SK-N-SH (cell line): ENCODE measurements at regions not wholly inside any gene's neighbourhood (a gene's known extent, or its start where the extent isn't known, plus 50 kb on each side); places are given as distances from the start of the nearest gene placed in this dataset.

Experiments
- CTCF ChIA-PET: fragments of 300-600, 350-600 bp; formaldehyde crosslinking; extraction: SDS; loops from one replicate; lab custom pipeline; 2021; lab: Yijun Ruan, JAX
- POLR2A ChIA-PET: fragments of 350-600 bp; sonication (Branson Sonifier 250); formaldehyde crosslinking; extraction: SDS; loops from one replicate; lab custom pipeline; 2020; ENCODE audit warnings: antibody characterized with exemption, inconsistent platforms; lab: Yijun Ruan, JAX
- DNase-seq: peaks from one replicate; pipeline ENCODE4 v3.0.0; 2012
- H2AFZ ChIP-seq: fragments of 200-600 bp; sonication (generic); 2 replicates; pipeline ENCODE4 v1.8.1; 2016; ENCODE audit warnings: antibody characterized with exemption, mild to moderate bottlenecking, low read depth
- H3F3A ChIP-seq: fragments of 200-600 bp; sonication (generic); replicated peaks from 2 replicates; pipeline ENCODE3; 2016; ENCODE audit warnings: antibody characterized with exemption, mild to moderate bottlenecking; ENCODE audit not compliant: insufficient read depth
- H3K27ac ChIP-seq, 2 experiments: fragments of 200-500 bp in 1 of 2; fragments of 200-600 bp in 1 of 2; sonication (Bioruptor generic) in 1 of 2; sonication (generic), shearing (Covaris generic) in 1 of 2; 2 replicates each; pipeline versions ENCODE4 v1.5.1 to v1.6.1; 2014 to 2016; ENCODE audit warnings: low read depth in 2 of 2, inconsistent platforms in 1 of 2, low read length in 1 of 2, mild to moderate bottlenecking in 1 of 2, mixed read lengths in 1 of 2
- H3K27me3 ChIP-seq: fragments of 200-600 bp; sonication (generic), shearing (Covaris generic); 2 replicates; pipeline ENCODE4 v1.6.1; 2016; ENCODE audit warnings: mixed run types; ENCODE audit not compliant: insufficient read depth
- H3K36me3 ChIP-seq, 2 experiments: fragments of 200-500 bp in 1 of 2; fragments of 200-600 bp in 1 of 2; sonication (Bioruptor generic) in 1 of 2; sonication (generic) in 1 of 2; replicated peaks in 1 of 2; 2 replicates each; pipeline versions ENCODE3 to v1.5.1; 2014 to 2016; ENCODE audit warnings: low read length in 1 of 2, mild to moderate bottlenecking in 1 of 2; ENCODE audit not compliant: insufficient read depth in 2 of 2, control insufficient read depth in 1 of 2
- H3K4me1 ChIP-seq, 2 experiments: fragments of 200-500 bp in 1 of 2; fragments of 200-600 bp in 1 of 2; sonication (Bioruptor generic) in 1 of 2; sonication (generic), shearing (Covaris generic) in 1 of 2; 2 replicates each; pipeline versions ENCODE4 v1.5.1 to v1.6.1; 2014 to 2016; ENCODE audit warnings: low read depth in 1 of 2, low read length in 1 of 2, mixed run types in 1 of 2; ENCODE audit not compliant: insufficient read depth in 2 of 2, control insufficient read depth in 1 of 2
- H3K4me2 ChIP-seq: fragments of 200-600 bp; sonication (generic), shearing (Covaris generic); 2 replicates; pipeline ENCODE4 v1.6.1; 2017; ENCODE audit warnings: mixed run types
- H3K4me3 ChIP-seq, 2 experiments: fragments of 200-500 bp in 1 of 2; fragments of 200-600 bp in 1 of 2; sonication (Bioruptor generic) in 1 of 2; sonication (generic), shearing (Covaris generic) in 1 of 2; 2 replicates each; pipeline versions ENCODE4 v1.5.1 to v1.8.1; 2014 to 2016; ENCODE audit warnings: low read depth in 2 of 2, inconsistent platforms in 1 of 2, low read length in 1 of 2, mild to moderate bottlenecking in 1 of 2, mixed read lengths in 1 of 2, moderate library complexity in 1 of 2
- H3K79me2 ChIP-seq: fragments of 200-600 bp; sonication (generic); 2 replicates; pipeline ENCODE4 v1.8.1; 2017; ENCODE audit warnings: mild to moderate bottlenecking; ENCODE audit not compliant: insufficient read depth
- H3K9ac ChIP-seq: fragments of 200-600 bp; sonication (generic); 2 replicates; pipeline ENCODE4 v1.6.1; 2017; ENCODE audit warnings: mixed run types
- H3K9me2 ChIP-seq: fragments of 200-600 bp; sonication (generic); 2 replicates; pipeline ENCODE4 v1.6.1; 2017; ENCODE audit warnings: mixed run types
- H3K9me3 ChIP-seq: fragments of 200-600 bp; sonication (generic); 2 replicates; pipeline ENCODE4 v1.6.1; 2017; ENCODE audit warnings: mixed run types, mild to moderate bottlenecking, moderate library complexity
- H4K20me1 ChIP-seq: fragments of 200-600 bp; sonication (generic); 2 replicates; pipeline ENCODE4 v1.6.1; 2017; ENCODE audit warnings: mild to moderate bottlenecking, mixed run types; ENCODE audit not compliant: insufficient read depth
- EZH2phosphoT487 ChIP-seq: fragments of 200-600 bp; sonication (generic); IDR thresholded peaks from 2 replicates; pipeline ENCODE4 v1.6.1; 2017; ENCODE audit warnings: low read depth, mixed run types, mild to moderate bottlenecking, antibody characterized with exemption, moderate library complexity, borderline replicate concordance
- FOSL2 ChIP-seq: IDR thresholded peaks from 2 replicates; pipeline ENCODE4 v1.4.0; 2012; ENCODE audit warnings: low read depth, mild to moderate bottlenecking, moderate library complexity, borderline replicate concordance
- FOXM1 ChIP-seq: IDR thresholded peaks from 2 replicates; pipeline ENCODE4 v1.4.0; 2012; ENCODE audit warnings: low read depth, mild to moderate bottlenecking
- GABPA ChIP-seq: IDR thresholded peaks from 2 replicates; pipeline ENCODE4 v1.4.0; 2012; ENCODE audit warnings: low read depth, mild to moderate bottlenecking
- JUND ChIP-seq: IDR thresholded peaks from 2 replicates; pipeline ENCODE4 v1.4.0; 2012
- MEF2A ChIP-seq: IDR thresholded peaks from 2 replicates; pipeline ENCODE4 v1.4.0; 2012; ENCODE audit warnings: low read depth, borderline replicate concordance
- NFIC ChIP-seq: IDR thresholded peaks from 2 replicates; pipeline ENCODE4 v1.4.0; 2012; ENCODE audit warnings: borderline replicate concordance
- NRF1 ChIP-seq: IDR thresholded peaks from 2 replicates; pipeline ENCODE4 v1.6.1; 2012; ENCODE audit warnings: low read depth, mild to moderate bottlenecking, low read length
- POLR2AphosphoS5 ChIP-seq: IDR thresholded peaks from 2 replicates; pipeline ENCODE4 v1.6.1; 2012; ENCODE audit warnings: low read depth, low read length
- RCOR1 ChIP-seq: fragments of 150-350 bp; IDR thresholded peaks from 2 replicates; pipeline ENCODE4 v1.6.1; 2017; ENCODE audit warnings: antibody characterized with exemption, low read length
- SIN3A ChIP-seq: IDR thresholded peaks from 2 replicates; pipeline ENCODE4 v1.6.1; 2012; ENCODE audit warnings: low read depth, mild to moderate bottlenecking, low read length, moderate library complexity, borderline replicate concordance
- SMC3 ChIP-seq: IDR thresholded peaks from 2 replicates; pipeline ENCODE4 v1.6.1; 2012; ENCODE audit warnings: low read depth, low read length, improper control_type of control experiment
- TCF12 ChIP-seq: IDR thresholded peaks from 2 replicates; pipeline ENCODE4 v1.4.0; 2012
- TEAD4 ChIP-seq: IDR thresholded peaks from 2 replicates; pipeline ENCODE4 v1.4.0; 2012; ENCODE audit warnings: mild to moderate bottlenecking, borderline replicate concordance; ENCODE audit not compliant: insufficient read depth
- WGBS: methylation state at CpG from one replicate; pipeline ENCODE4 v1.1.6; 2017; ENCODE audit warnings: low lambda C conversion rate; 5-methylcytosine and 5-hydroxymethylcytosine counted together
- TF ChIP-seq, protein P1 (sequence below): fragments of 150-350 bp; IDR thresholded peaks from 2 replicates; pipeline ENCODE4 v1.6.1; 2016; ENCODE audit warnings: mild to moderate bottlenecking, low read depth, low read length
- TF ChIP-seq, protein P2 (sequence below): fragments of 200-600 bp; sonication (generic); IDR thresholded peaks from 2 replicates; pipeline ENCODE4 v1.6.1; 2017; ENCODE audit warnings: antibody characterized with exemption, mild to moderate bottlenecking, moderate library complexity
- TF ChIP-seq, protein P3 (sequence below): IDR thresholded peaks from 2 replicates; pipeline ENCODE4; 2012
- TF ChIP-seq, protein P4 (sequence below): fragments of 150-350 bp; IDR thresholded peaks from 2 replicates; pipeline ENCODE4 v1.6.1; 2017; ENCODE audit warnings: antibody characterized with exemption, low read length, low read depth, borderline replicate concordance
- TF ChIP-seq, protein P5 (sequence below): IDR thresholded peaks from 2 replicates; pipeline ENCODE4 v1.4.0; 2012; ENCODE audit warnings: low read depth, borderline replicate concordance
- TF ChIP-seq, protein P6 (sequence below): IDR thresholded peaks from 2 replicates; pipeline ENCODE4 v1.4.0; 2012; ENCODE audit warnings: low read depth, borderline replicate concordance

DNA sequence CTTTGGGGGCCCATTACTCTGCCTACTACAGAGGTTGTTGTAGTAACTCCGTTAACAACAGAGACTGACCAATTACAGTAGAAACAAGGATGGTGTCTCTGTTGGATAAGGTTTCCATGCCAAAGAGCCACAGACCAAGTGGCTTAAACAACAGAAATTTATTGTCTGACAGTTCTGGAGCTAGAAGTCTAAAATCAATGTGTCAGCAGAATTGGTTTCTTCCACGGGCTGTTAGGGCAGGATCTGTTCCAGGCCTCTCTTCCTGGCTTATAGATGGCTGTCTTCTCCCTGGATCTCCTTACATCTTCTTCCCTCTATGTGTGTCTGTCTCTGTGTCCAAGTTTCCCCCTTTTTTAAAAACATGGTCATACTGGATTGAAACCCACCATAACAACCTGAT lies 135.3 kb downstream of the AKAIN1 start:
- Histone ChIP-seq H3K9me3 (no peaks in the 10 kb centered on the region), H3K9ac (no peak overlapping the region), H3K4me2 (no peak overlapping the region), H3K79me2 (no peaks in the 10 kb centered on the region), H3K4me3 (no peak overlapping the region), H3K36me3 (no peaks in the 10 kb centered on the region), H3K27me3 (no peaks in the 10 kb centered on the region), H2AFZ (no peak overlapping the region), H4K20me1 (no peaks in the 10 kb centered on the region), H3F3A (no peaks in the 10 kb centered on the region), H3K4me1 (peaks cover 0 to 3% of the 10 kb centered on the region in 2 experiments; a peak in 1 of 4 replicates), H3K9me2 (no peaks in the 10 kb centered on the region), H3K27ac (no peak overlapping the region)
- ChIA-PET POLR2A (no interaction called here), CTCF (interaction anchor here (0.8 to 7.0 kb wide), 3 partner anchors 11 to 955 kb away, joined by 3 to 47 read pairs (median 6); no protein-coding TSS in a partner anchor)
- DNase-seq, result no peak
- TF ChIP-seq, protein P1, sequence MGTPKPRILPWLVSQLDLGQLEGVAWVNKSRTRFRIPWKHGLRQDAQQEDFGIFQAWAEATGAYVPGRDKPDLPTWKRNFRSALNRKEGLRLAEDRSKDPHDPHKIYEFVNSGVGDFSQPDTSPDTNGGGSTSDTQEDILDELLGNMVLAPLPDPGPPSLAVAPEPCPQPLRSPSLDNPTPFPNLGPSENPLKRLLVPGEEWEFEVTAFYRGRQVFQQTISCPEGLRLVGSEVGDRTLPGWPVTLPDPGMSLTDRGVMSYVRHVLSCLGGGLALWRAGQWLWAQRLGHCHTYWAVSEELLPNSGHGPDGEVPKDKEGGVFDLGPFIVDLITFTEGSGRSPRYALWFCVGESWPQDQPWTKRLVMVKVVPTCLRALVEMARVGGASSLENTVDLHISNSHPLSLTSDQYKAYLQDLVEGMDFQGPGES, result no peak
- TF ChIP-seq GABPA (no peak), RCOR1 (no peak), MEF2A (no peak), NRF1 (no peak), EZH2phosphoT487 (no peak), SIN3A (no peak), TEAD4 (no peak), SMC3 (no peak), TCF12 (no peak), FOXM1 (no peak), NFIC (no peak), FOSL2 (no peak), JUND (no peak), POLR2AphosphoS5 (no peak)
- TF ChIP-seq, protein P2, sequence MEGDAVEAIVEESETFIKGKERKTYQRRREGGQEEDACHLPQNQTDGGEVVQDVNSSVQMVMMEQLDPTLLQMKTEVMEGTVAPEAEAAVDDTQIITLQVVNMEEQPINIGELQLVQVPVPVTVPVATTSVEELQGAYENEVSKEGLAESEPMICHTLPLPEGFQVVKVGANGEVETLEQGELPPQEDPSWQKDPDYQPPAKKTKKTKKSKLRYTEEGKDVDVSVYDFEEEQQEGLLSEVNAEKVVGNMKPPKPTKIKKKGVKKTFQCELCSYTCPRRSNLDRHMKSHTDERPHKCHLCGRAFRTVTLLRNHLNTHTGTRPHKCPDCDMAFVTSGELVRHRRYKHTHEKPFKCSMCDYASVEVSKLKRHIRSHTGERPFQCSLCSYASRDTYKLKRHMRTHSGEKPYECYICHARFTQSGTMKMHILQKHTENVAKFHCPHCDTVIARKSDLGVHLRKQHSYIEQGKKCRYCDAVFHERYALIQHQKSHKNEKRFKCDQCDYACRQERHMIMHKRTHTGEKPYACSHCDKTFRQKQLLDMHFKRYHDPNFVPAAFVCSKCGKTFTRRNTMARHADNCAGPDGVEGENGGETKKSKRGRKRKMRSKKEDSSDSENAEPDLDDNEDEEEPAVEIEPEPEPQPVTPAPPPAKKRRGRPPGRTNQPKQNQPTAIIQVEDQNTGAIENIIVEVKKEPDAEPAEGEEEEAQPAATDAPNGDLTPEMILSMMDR, result no peak
- TF ChIP-seq, protein P3, sequence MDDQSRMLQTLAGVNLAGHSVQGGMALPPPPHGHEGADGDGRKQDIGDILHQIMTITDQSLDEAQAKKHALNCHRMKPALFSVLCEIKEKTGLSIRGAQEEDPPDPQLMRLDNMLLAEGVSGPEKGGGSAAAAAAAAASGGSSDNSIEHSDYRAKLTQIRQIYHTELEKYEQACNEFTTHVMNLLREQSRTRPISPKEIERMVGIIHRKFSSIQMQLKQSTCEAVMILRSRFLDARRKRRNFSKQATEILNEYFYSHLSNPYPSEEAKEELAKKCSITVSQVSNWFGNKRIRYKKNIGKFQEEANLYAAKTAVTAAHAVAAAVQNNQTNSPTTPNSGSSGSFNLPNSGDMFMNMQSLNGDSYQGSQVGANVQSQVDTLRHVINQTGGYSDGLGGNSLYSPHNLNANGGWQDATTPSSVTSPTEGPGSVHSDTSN, result no peak
- TF ChIP-seq, protein P4, sequence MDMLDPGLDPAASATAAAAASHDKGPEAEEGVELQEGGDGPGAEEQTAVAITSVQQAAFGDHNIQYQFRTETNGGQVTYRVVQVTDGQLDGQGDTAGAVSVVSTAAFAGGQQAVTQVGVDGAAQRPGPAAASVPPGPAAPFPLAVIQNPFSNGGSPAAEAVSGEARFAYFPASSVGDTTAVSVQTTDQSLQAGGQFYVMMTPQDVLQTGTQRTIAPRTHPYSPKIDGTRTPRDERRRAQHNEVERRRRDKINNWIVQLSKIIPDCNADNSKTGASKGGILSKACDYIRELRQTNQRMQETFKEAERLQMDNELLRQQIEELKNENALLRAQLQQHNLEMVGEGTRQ, result no peak
- TF ChIP-seq, protein P5, sequence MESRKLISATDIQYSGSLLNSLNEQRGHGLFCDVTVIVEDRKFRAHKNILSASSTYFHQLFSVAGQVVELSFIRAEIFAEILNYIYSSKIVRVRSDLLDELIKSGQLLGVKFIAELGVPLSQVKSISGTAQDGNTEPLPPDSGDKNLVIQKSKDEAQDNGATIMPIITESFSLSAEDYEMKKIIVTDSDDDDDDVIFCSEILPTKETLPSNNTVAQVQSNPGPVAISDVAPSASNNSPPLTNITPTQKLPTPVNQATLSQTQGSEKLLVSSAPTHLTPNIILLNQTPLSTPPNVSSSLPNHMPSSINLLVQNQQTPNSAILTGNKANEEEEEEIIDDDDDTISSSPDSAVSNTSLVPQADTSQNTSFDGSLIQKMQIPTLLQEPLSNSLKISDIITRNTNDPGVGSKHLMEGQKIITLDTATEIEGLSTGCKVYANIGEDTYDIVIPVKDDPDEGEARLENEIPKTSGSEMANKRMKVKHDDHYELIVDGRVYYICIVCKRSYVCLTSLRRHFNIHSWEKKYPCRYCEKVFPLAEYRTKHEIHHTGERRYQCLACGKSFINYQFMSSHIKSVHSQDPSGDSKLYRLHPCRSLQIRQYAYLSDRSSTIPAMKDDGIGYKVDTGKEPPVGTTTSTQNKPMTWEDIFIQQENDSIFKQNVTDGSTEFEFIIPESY, result no peak
- TF ChIP-seq, protein P6, sequence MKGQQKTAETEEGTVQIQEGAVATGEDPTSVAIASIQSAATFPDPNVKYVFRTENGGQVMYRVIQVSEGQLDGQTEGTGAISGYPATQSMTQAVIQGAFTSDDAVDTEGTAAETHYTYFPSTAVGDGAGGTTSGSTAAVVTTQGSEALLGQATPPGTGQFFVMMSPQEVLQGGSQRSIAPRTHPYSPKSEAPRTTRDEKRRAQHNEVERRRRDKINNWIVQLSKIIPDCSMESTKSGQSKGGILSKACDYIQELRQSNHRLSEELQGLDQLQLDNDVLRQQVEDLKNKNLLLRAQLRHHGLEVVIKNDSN, result no peak
- WGBS, result 0% methylated on average over 2 of the region's 2 CpGs
